CD4-positive, alpha-beta memory T cell (primary cell): ENCODE measurements at regions not wholly inside any gene's neighbourhood (a gene's known extent, or its start where the extent isn't known, plus 50 kb on each side); places are given as distances from the start of the nearest gene placed in this dataset.
"Not testable (repeated sequence)": the region's sequence is repeated elsewhere in the genome, so short reads cannot be mapped to it uniquely, and the experiment has no call there.

Source experiments
- CTCF ChIA-PET: fragments of 350-600 bp; sonication (Branson Sonifier 250); formaldehyde crosslinking; loops from one replicate; lab custom pipeline; 2021; ENCODE audit warnings: inconsistent platforms; ENCODE audit not compliant: partially characterized antibody; lab: Charles Lee
- POLR2A ChIA-PET: fragments of 350-600 bp; sonication (Branson Sonifier 250); formaldehyde crosslinking; loops from one replicate; lab custom pipeline; 2021; ENCODE audit not compliant: partially characterized antibody; lab: Charles Lee
- DNase-seq, 5 donors: peaks; one replicate each; pipeline versions ENCODE4 v3.0.0 to v3.0.0-alpha.2; 2020 to 2022; ENCODE audit warnings: mixed read lengths in 1 of 5
- H3K27ac ChIP-seq: one replicate; pipeline ENCODE4 v1.7.0; 2013; ENCODE audit warnings: low read depth, low read length
- H3K27me3 ChIP-seq: 2 replicates; pipeline ENCODE4 v1.7.0; 2013; ENCODE audit warnings: mild to moderate bottlenecking, low read length, moderate library complexity; ENCODE audit not compliant: insufficient read depth
- H3K36me3 ChIP-seq: 2 replicates; pipeline ENCODE4 v1.7.0; 2013; ENCODE audit warnings: mild to moderate bottlenecking, low read length, moderate library complexity; ENCODE audit not compliant: insufficient read depth
- H3K4me1 ChIP-seq: 2 replicates; pipeline ENCODE4 v1.7.0; 2013; ENCODE audit warnings: mild to moderate bottlenecking, low read length, moderate library complexity; ENCODE audit not compliant: insufficient read depth
- H3K4me3 ChIP-seq, 2 donors: one replicate each; pipeline ENCODE4 v1.7.0; 2013; ENCODE audit warnings: low read length in 2 of 2, mild to moderate bottlenecking in 1 of 2
- H3K9me3 ChIP-seq, 2 donors: one replicate each; pipeline ENCODE4 v1.7.0; 2013; ENCODE audit warnings: low read length in 2 of 2, control low read depth in 1 of 2; ENCODE audit not compliant: control insufficient read depth in 1 of 2
- H3K27ac Mint-ChIP-seq, 7 donors: one replicate each; pipeline ENCODE4 v1.8.0; 2020 to 2021; ENCODE audit warnings: mixed read lengths in 7 of 7, mild to moderate bottlenecking in 6 of 7, inconsistent platforms in 3 of 7, moderate library complexity in 3 of 7
- H3K27me3 Mint-ChIP-seq, 2 donors: one replicate each; pipeline ENCODE4 v1.8.0; 2020 to 2021; ENCODE audit warnings: mixed read lengths in 2 of 2
- H3K36me3 Mint-ChIP-seq, 2 donors: one replicate each; pipeline ENCODE4 v1.8.0; 2020 to 2021; ENCODE audit warnings: mixed read lengths in 2 of 2, inconsistent platforms in 1 of 2, mild to moderate bottlenecking in 1 of 2
- H3K4me1 Mint-ChIP-seq, 4 donors: one replicate each; pipeline ENCODE4 v1.8.0; 2020 to 2021; ENCODE audit warnings: mixed read lengths in 4 of 4, mild to moderate bottlenecking in 1 of 4
- H3K4me3 Mint-ChIP-seq, 8 donors: one replicate each; pipeline ENCODE4 v1.8.0; 2020 to 2021; ENCODE audit warnings: mixed read lengths in 8 of 8, mild to moderate bottlenecking in 7 of 8, moderate library complexity in 6 of 8, inconsistent platforms in 3 of 8
- H3K9me3 Mint-ChIP-seq, 8 donors: one replicate each; pipeline ENCODE4 v1.8.0; 2020 to 2021; ENCODE audit warnings: mixed read lengths in 8 of 8, mild to moderate bottlenecking in 5 of 8, inconsistent platforms in 3 of 8, moderate library complexity in 1 of 8
- intact Hi-C: fragments of 100-400 bp; cut with micrococcal nuclease; formaldehyde crosslinking; loops from one replicate; pipeline ENCODE4 v1.15.1; 2023

DNA sequence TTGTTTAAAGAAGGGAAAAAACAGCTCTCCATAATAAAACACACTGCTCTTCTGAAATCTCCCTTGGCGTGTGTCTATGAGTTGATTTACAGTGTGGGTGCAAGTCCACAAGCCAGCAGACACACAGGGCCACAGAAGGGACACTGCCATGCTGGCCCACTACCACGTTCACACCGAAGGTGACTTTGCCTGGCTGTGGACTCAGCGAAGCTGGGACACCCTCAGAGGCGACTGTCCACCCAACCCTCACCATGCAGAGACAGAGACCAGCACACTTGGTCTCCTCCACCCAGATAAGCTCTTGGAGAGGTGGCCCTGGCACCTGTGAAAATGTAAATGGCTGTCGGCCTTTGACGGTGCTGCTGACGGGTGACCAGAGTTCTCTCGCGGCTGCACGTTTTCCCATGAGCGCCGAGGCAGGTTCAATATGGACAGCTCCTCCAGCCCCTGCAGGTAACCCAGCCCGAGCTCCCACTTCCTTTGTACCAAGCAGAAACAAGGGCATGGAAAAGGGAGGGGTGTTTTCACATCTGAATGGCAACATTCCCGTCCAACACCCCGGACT lies 78.0 kb downstream of the YTHDF1 start:
- Histone ChIP-seq H3K9me3 (no peaks in the 10 kb centered on the region), H3K27ac (no peak overlapping the region), H3K4me1 (no peaks in the 10 kb centered on the region), H3K4me3 (no peak overlapping the region), H3K27me3 (no peaks in the 10 kb centered on the region), H3K36me3 (no peaks in the 10 kb centered on the region)
- peaks cover 6 to 8% of the 10 kb centered on the region in 2 donors for H3K27me3 Mint-ChIP-seq
- no peak for DNase-seq
- no peak overlapping the region for H3K4me3 Mint-ChIP-seq
- H3K4me1 Mint-ChIP-seq, result no peaks in the 10 kb centered on the region
- no peak overlapping the region for H3K27ac Mint-ChIP-seq
- intact Hi-C loops, result no loop called here
- H3K9me3 Mint-ChIP-seq, result no peaks in the 10 kb centered on the region
- H3K36me3 Mint-ChIP-seq, result no peaks in the 10 kb centered on the region
- ChIA-PET CTCF (no interaction called here), POLR2A (no interaction called here)

DNA sequence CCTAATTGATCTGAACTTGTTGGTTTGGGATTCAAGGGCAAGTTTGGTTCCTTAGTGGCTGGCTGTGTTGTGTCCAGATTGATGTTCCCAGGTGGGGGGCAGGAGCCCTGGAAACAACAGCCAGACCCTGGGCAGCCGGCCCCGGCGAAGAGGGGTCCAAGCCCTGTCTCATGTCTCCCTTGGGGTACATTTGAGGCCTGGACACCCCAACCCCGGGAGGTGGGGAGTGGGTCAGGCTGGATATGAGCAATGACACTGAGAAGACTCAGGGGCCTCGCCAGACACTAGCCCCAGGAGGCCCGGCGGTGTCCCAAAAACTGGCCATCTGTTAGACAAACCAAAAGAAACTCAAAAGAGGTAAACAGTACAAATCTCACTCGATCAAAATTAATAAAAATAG lies 79.6 kb downstream of the YTHDF1 start:
- no peaks in the 10 kb centered on the region for H3K4me1 Mint-ChIP-seq
- ChIA-PET CTCF (no interaction called here), POLR2A (no interaction called here)
- no peak overlapping the region for H3K27ac Mint-ChIP-seq
- H3K4me3 Mint-ChIP-seq, result no peak overlapping the region
- Histone ChIP-seq H3K27ac (no peak overlapping the region), H3K4me3 (no peak overlapping the region), H3K9me3 (no peaks in the 10 kb centered on the region), H3K4me1 (no peaks in the 10 kb centered on the region), H3K27me3 (no peaks in the 10 kb centered on the region), H3K36me3 (no peaks in the 10 kb centered on the region)
- no peak for DNase-seq
- intact Hi-C loops, result no loop called here
- H3K9me3 Mint-ChIP-seq, result no peaks in the 10 kb centered on the region
- H3K36me3 Mint-ChIP-seq, result no peaks in the 10 kb centered on the region
- peaks cover 8 to 11% of the 10 kb centered on the region in 2 donors for H3K27me3 Mint-ChIP-seq

DNA sequence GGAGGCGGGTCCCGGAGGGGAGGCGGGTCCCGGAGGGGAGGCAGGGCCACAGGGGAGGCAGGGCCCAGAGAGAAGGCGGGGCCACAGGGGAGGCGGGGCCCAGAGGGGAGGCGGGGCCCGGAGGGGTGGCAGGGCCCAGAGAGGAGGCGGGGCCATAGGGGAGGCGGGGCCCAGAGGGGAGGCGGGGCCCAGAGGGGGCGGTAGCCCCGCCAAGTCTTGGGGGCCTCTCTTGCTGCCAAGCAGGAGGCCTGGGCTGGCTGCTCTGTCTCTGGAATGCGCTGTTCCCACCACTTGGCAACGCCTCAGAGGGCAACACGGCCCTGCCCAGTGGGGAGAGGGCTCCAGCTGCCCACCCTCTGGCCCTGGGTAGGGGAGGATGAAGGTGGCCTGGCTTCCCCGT lies 80.5 kb downstream of the YTHDF1 start:
- no peaks in the 10 kb centered on the region for H3K9me3 ChIP-seq
- no peaks in the 10 kb centered on the region for H3K36me3 Mint-ChIP-seq
- H3K27ac Mint-ChIP-seq, result no peak overlapping the region
- no peaks in the 10 kb centered on the region for H3K36me3 ChIP-seq
- ChIA-PET POLR2A (no interaction called here), CTCF (no interaction called here)
- peaks cover 9 to 10% of the 10 kb centered on the region in 2 donors for H3K27me3 Mint-ChIP-seq
- no peaks in the 10 kb centered on the region for H3K9me3 Mint-ChIP-seq
- H3K4me3 ChIP-seq, result no peak overlapping the region
- intact Hi-C loops, result no loop called here
- H3K4me1 Mint-ChIP-seq, result no peaks in the 10 kb centered on the region
- no peak overlapping the region for H3K4me3 Mint-ChIP-seq
- H3K27me3 ChIP-seq, result no peaks in the 10 kb centered on the region
- no peak overlapping the region for H3K27ac ChIP-seq
- no peak for DNase-seq
- no peaks in the 10 kb centered on the region for H3K4me1 ChIP-seq

DNA sequence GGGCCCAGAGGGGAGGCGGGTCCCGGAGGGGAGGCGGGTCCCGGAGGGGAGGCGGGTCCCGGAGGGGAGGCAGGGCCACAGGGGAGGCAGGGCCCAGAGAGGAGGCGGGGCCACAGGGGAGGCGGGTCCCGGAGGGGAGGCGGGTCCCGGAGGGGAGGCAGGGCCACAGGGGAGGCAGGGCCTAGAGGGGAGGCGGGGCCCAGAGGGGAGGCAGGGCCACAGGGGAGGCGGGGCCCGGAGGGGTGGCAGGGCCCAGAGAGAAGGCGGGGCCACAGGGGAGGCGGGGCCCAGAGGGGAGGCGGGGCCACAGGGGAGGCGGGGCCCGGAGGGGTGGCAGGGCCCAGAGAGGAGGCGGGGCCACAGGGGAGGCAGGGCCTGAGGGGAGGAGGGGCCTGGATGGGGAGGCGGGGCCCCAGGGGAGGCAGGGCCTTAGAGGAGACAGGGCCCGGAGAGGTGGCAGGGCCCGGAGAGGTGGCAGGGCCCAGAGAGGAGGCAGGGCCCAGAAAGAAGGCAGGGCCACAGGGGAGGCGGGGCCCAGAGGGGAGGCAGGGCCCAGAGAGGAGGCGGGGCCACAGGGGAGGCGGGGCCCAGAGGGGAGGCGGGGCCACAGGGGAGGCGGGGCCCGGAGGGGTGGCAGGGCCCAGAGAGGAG lies 81.1 kb downstream of the YTHDF1 start:
- H3K36me3 Mint-ChIP-seq, H3K4me3 ChIP-seq, H3K27ac Mint-ChIP-seq, H3K4me1 Mint-ChIP-seq, H3K9me3 Mint-ChIP-seq, POLR2A ChIA-PET, H3K36me3 ChIP-seq, DNase-seq, intact Hi-C loops, H3K27ac ChIP-seq, CTCF ChIA-PET, H3K4me1 ChIP-seq, H3K4me3 Mint-ChIP-seq, H3K27me3 ChIP-seq, H3K9me3 ChIP-seq: not testable (repeated sequence)
- H3K27me3 Mint-ChIP-seq, result peaks cover 11 to 13% of the 10 kb centered on the region in 2 donors

DNA sequence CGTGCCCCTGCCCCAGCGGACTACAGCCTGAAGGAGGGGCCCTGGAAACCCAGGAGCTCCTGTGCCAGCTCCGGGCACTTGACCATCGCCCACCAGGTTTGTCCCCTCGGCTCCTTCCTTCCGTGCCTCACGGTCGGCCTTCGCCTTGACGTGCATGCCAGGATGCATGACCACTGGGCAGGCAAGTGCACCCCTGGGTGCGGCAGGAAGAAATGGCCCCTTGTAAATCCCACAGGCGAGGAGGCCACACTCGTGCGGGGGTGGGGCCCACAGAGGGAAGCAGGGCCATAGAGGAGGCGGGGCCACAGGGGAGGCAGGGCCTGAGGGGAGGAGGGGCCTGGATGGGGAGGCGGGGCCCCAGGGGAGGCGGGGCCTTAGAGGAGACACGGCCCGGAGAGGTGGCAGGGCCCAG lies 81.7 kb downstream of the YTHDF1 start:
- no peaks in the 10 kb centered on the region for H3K4me1 Mint-ChIP-seq
- H3K36me3 ChIP-seq, result no peaks in the 10 kb centered on the region
- no peak overlapping the region for H3K4me3 Mint-ChIP-seq
- ChIA-PET CTCF (no interaction called here), POLR2A (no interaction called here)
- H3K27me3 Mint-ChIP-seq, result peaks cover 14 to 17% of the 10 kb centered on the region in 2 donors
- intact Hi-C loops, result no loop called here
- H3K36me3 Mint-ChIP-seq, result no peaks in the 10 kb centered on the region
- no peaks in the 10 kb centered on the region for H3K9me3 ChIP-seq
- H3K4me1 ChIP-seq, result no peaks in the 10 kb centered on the region
- no peak overlapping the region for H3K27ac ChIP-seq
- no peak overlapping the region for H3K27ac Mint-ChIP-seq
- H3K27me3 ChIP-seq, result no peaks in the 10 kb centered on the region
- no peak for DNase-seq
- H3K9me3 Mint-ChIP-seq, result no peaks in the 10 kb centered on the region
- no peak overlapping the region for H3K4me3 ChIP-seq

DNA sequence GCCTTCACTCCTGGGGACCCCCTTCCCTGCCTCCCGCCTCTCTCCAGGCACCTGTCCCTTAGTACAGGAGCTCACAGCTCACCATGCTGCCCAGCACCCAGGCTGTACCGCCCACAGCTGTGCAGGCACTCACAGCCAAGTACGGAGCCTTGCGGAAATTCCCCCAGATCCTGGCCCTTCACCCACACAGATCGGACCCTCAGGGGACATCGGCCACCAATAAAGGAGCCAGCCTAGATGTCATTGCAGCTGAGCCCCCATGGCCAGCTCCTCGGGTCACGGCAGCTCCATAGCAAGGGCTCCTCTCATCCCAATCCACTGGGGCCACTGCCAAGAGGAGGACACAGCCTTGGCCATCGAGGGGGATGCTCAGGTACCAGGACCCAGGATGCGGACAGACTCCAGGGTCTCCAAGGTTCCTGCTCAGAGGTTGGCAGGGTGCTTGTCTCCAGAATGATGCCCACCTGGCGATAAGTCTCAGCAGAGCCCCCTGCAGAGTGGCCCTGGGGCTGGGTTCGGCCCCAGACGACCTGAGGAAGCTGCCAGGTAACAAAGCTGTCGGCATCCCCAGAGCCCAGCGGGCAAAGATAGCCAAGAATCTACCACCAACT lies 82.3 kb downstream of the YTHDF1 start:
- H3K9me3 Mint-ChIP-seq, result no peaks in the 10 kb centered on the region
- no peak overlapping the region for H3K4me3 ChIP-seq
- DNase-seq, result no peak
- H3K27ac ChIP-seq, result no peak overlapping the region
- H3K27me3 ChIP-seq, result no peaks in the 10 kb centered on the region
- ChIA-PET POLR2A (no interaction called here), CTCF (no interaction called here)
- H3K9me3 ChIP-seq, result no peaks in the 10 kb centered on the region
- no peaks in the 10 kb centered on the region for H3K36me3 ChIP-seq
- no peak overlapping the region for H3K4me3 Mint-ChIP-seq
- no peaks in the 10 kb centered on the region for H3K4me1 Mint-ChIP-seq
- peaks cover 15% of the 10 kb centered on the region in 2 donors for H3K27me3 Mint-ChIP-seq
- H3K4me1 ChIP-seq, result no peaks in the 10 kb centered on the region
- H3K36me3 Mint-ChIP-seq, result no peaks in the 10 kb centered on the region
- intact Hi-C loops, result no loop called here
- H3K27ac Mint-ChIP-seq, result no peak overlapping the region

DNA sequence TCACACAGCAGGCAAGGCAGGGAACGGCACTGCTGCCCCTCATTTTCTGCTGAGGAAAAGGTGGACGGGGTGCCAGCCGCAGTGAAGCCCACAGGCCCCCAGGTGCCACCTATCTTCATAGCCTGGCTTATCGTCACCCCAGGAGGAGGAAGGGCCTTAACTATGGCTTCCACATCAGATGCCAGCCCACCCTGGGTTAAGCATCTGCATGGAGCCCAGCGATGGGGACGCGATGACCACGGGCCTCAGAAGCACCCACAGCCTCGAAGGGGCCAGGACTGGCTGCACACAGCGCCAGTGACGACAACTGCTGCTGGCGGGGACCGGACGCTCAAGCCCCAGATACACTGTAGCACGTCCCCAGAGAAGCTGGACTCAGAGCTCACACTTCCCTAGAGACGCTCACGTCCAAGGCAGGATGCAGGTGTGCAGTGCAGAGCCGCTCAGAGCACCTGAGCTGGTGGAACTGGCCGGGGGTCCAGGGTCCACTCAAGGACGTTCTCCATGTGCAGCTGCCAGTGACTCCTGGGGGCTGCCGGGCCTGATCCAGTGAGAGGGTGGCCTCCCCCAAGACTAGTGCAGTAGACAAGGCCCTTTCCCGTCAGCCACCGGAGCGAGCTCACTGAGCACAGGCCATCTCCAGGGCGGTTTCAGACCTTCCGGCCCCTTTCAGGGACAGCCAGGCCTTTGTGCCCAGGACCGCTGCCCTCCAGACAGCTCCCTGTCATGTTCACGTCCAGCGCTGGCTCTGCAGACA lies 83.0 kb downstream of the YTHDF1 start:
- no peak overlapping the region for H3K4me3 Mint-ChIP-seq
- Histone ChIP-seq H3K27ac (no peak overlapping the region), H3K9me3 (no peaks in the 10 kb centered on the region), H3K27me3 (no peaks in the 10 kb centered on the region), H3K36me3 (no peaks in the 10 kb centered on the region), H3K4me3 (no peak overlapping the region), H3K4me1 (no peaks in the 10 kb centered on the region)
- H3K27me3 Mint-ChIP-seq, result peaks cover 14 to 15% of the 10 kb centered on the region in 2 donors
- intact Hi-C loops, result no loop called here
- DNase-seq, result no peak
- no peaks in the 10 kb centered on the region for H3K4me1 Mint-ChIP-seq
- no peak overlapping the region for H3K27ac Mint-ChIP-seq
- H3K36me3 Mint-ChIP-seq, result no peaks in the 10 kb centered on the region
- no peaks in the 10 kb centered on the region for H3K9me3 Mint-ChIP-seq
- CTCF ChIA-PET, result no interaction called here
- POLR2A ChIA-PET, result no interaction called here
